ENCODE measurements at regions not wholly inside any gene's neighbourhood (a gene's known extent, or its start where the extent isn't known, plus 50 kb on each side); places are given as distances from the start of the nearest gene placed in this dataset.

- TF ChIP-seq CTCF (IDR thresholded peaks at IDR 0.05; ENCODE audit: control insufficient read depth, insufficient read depth, low read depth, low read length, missing control alignments), result no peak
- DNase-seq (ENCODE audit: low read depth), result no peak
- H3K4me3 ChIP-seq (ENCODE audit: control insufficient read depth, low read depth, low read length), result no peak overlapping the region
These were observed 142.2 kb upstream of the HDAC9 start for GRCh38 chr7:18353339-18353738.

- no peak for TF ChIP-seq CTCF (IDR thresholded peaks at IDR 0.05; ENCODE audit: control insufficient read depth, insufficient read depth, low read depth, low read length, missing control alignments)
- no peak for DNase-seq (ENCODE audit: low read depth)
- H3K4me3 ChIP-seq (ENCODE audit: control insufficient read depth, low read depth, low read length), result no peak overlapping the region
These were observed 141.2 kb upstream of the HDAC9 start for GRCh38 chr7:18354108-18355085.

GRCh38 chr7:18356191-18356645, 139.3 kb upstream of the HDAC9 start:
- DNase-seq (ENCODE audit: low read depth), result peak; percentile 16
- no peak overlapping the region for H3K4me3 ChIP-seq (ENCODE audit: control insufficient read depth, low read depth, low read length)

GRCh38 chr7:18357691-18358090, 137.9 kb upstream of the HDAC9 start:
- DNase-seq (ENCODE audit: low read depth), result no peak
- H3K4me3 ChIP-seq (ENCODE audit: control insufficient read depth, low read depth, low read length), result no peak overlapping the region
- TF ChIP-seq CTCF (IDR thresholded peaks at IDR 0.05; ENCODE audit: control insufficient read depth, insufficient read depth, low read depth, low read length, missing control alignments), result peak; percentile 38

More at GRCh38 chr7:18356191-18356645, 139.3 kb upstream of the HDAC9 start:
- peak; percentile 55 for TF ChIP-seq CTCF (IDR thresholded peaks at IDR 0.05; ENCODE audit: control insufficient read depth, insufficient read depth, low read depth, low read length, missing control alignments)

- H3K4me3 ChIP-seq (ENCODE audit: control insufficient read depth, low read depth, low read length), result no peak overlapping the region
- no peak for DNase-seq (ENCODE audit: low read depth)
- no peak for TF ChIP-seq CTCF (IDR thresholded peaks at IDR 0.05; ENCODE audit: control insufficient read depth, insufficient read depth, low read depth, low read length, missing control alignments)
These were observed 133.8 kb upstream of the HDAC9 start for GRCh38 chr7:18361756-18362155.

GRCh38 chr7:18363751-18364380, 131.7 kb upstream of the HDAC9 start:
- no peak overlapping the region for H3K4me3 ChIP-seq (ENCODE audit: control insufficient read depth, low read depth, low read length)
- DNase-seq (ENCODE audit: low read depth), result no peak
- TF ChIP-seq CTCF (IDR thresholded peaks at IDR 0.05; ENCODE audit: control insufficient read depth, insufficient read depth, low read depth, low read length, missing control alignments), result no peak

All from AG09309 (cell line).